Left ventricle myocardium inferior (tissue), 1 donor: ENCODE measurements at regions not wholly inside any gene's neighbourhood (a gene's known extent, or its start where the extent isn't known, plus 50 kb on each side); places are given as distances from the start of the nearest gene placed in this dataset.

ENCODE experiments used
- DNase-seq: peaks from one replicate; pipeline ENCODE4 v3.0.0-alpha.2; 2020
- H3K27ac ChIP-seq: fragments of 200-600 bp; replicated peaks from 2 replicates; pipeline ENCODE4 v1.8.0; 2021
- H3K27me3 ChIP-seq: fragments of 200-600 bp; 2 replicates; pipeline ENCODE4 v1.8.0; 2021; ENCODE audit warnings: low read depth
- H3K36me3 ChIP-seq: fragments of 200-600 bp; 2 replicates; pipeline ENCODE4 v1.8.0; 2021
- H3K4me1 ChIP-seq: fragments of 200-600 bp; 2 replicates; pipeline ENCODE4 v1.8.0; 2021
- H3K4me3 ChIP-seq: fragments of 200-600 bp; 2 replicates; pipeline ENCODE4 v1.8.0; 2021; ENCODE audit warnings: mild to moderate bottlenecking, moderate library complexity
- H3K9me3 ChIP-seq: fragments of 200-600 bp; replicated peaks from 2 replicates; pipeline ENCODE4 v1.8.0; 2021
- CTCF ChIP-seq: fragments of 200-600 bp; IDR thresholded peaks from 2 replicates; pipeline ENCODE4 v1.8.0; 2021; ENCODE audit warnings: antibody characterized with exemption, mild to moderate bottlenecking, borderline replicate concordance
- intact Hi-C: fragments of 100-400 bp; cut with micrococcal nuclease; formaldehyde crosslinking; loops from one replicate; pipeline ENCODE4 v1.11.0; 2022
- donor health status: DM: no; HTN: yes; CAD: no; lungs with severe emphysema.

- H3K9me3 ChIP-seq, result peaks cover 8% of the 10 kb centered on the region
- no peak for TF ChIP-seq CTCF
- H3K36me3 ChIP-seq, result no peaks in the 10 kb centered on the region
- no peak for DNase-seq
- intact Hi-C loops, result no loop called here
- peaks cover 24% of the 10 kb centered on the region for H3K4me1 ChIP-seq
- H3K27ac ChIP-seq, result peak overlapping the region; percentile 17
- H3K27me3 ChIP-seq, result no peaks in the 10 kb centered on the region
- H3K4me3 ChIP-seq, result no peak overlapping the region
Measured at GRCh38 chr5:40412771-40413170, 266.9 kb upstream of the PTGER4 start.

DNA sequence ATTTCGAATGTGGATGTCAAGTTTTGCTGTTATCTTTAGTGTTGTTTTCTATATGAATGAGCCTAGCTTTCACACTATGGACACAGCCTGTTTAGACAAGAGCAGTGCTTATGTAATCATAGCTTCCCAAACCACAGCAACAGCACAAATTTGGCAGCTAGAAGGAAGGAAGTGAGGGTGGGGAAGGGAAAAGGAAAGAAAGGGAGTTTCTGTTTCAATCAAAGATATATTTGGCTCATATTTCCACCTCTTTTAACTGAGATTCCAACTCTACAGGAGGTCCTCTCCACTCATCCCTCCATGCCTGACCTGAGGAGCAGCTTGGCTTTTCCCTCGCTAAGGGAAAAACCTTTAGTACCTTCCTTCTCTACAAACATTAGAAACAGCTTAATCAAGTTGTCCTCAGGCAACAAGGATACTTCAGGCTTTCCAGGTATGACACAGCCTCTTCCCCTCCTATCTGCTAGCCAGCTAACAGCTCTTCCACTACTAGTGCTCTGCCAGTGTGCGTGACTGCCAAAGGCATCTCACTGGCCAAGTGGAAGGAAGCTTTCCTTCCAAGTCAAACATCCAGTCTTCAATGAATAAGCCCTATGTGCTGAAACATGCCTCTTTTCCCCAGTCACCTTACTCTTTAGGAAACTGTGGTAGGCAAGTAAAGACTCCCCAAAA is 268.6 kb upstream of the PTGER4 start:
- Histone ChIP-seq H3K4me3 (no peak overlapping the region), H3K27ac (peak overlapping the region; percentile 76), H3K9me3 (no peaks in the 10 kb centered on the region), H3K4me1 (peaks cover 35% of the 10 kb centered on the region), H3K27me3 (no peaks in the 10 kb centered on the region), H3K36me3 (no peaks in the 10 kb centered on the region)
- TF ChIP-seq CTCF, result no peak
- intact Hi-C loops, result no loop called here
- DNase-seq, result no peak

- no peaks in the 10 kb centered on the region for H3K27me3 ChIP-seq
- no peaks in the 10 kb centered on the region for H3K36me3 ChIP-seq
- intact Hi-C loops, result no loop called here
- peaks cover 42% of the 10 kb centered on the region for H3K4me1 ChIP-seq
- peak overlapping the region; percentile 76 for H3K27ac ChIP-seq
- no peaks in the 10 kb centered on the region for H3K9me3 ChIP-seq
- no peak overlapping the region for H3K4me3 ChIP-seq
- no peak for DNase-seq
- no peak for TF ChIP-seq CTCF
Measured at GRCh38 chr5:40410231-40410861, 269.4 kb upstream of the PTGER4 start.

GRCh38 chr5:40409601-40410000 is 270.1 kb upstream of the PTGER4 start:
- no peak for DNase-seq

DNA sequence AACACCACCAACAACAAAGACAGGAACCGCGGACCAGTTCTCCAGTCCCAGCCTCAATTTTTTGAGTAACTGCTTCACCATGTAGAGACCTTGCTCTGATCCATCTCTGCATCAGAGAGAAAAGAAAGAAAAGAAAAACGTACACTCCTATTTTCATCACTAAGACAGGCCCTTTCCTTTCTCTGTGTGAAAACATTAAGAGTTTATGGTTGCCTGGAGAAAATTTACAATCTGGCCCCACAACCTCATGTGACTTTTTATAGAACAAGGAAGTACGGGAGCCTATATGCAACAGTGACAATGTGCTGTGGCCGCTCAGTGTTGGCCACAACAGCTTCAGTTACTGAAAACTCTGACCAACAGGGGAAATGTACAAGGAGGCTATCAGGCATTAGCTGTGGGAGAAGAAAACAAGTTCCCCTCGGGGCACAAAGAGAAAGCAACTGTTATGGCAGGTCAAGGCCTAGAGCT is 272.9 kb upstream of the PTGER4 start:
- Histone ChIP-seq H3K27ac (peak overlapping the region; percentile 67), H3K36me3 (no peaks in the 10 kb centered on the region), H3K4me1 (peaks cover 46% of the 10 kb centered on the region), H3K9me3 (no peaks in the 10 kb centered on the region), H3K27me3 (no peaks in the 10 kb centered on the region), H3K4me3 (no peak overlapping the region)
- intact Hi-C loops, result loop anchor here (10.0 kb wide), 1 partner anchor 268 kb away; the partner anchor contains the start of gene PTGER4
- no peak for TF ChIP-seq CTCF
- DNase-seq, result no peak

More at GRCh38 chr5:40409601-40410000, 270.1 kb upstream of the PTGER4 start:
- no peak for TF ChIP-seq CTCF
- peak overlapping the region; percentile 76 for H3K27ac ChIP-seq
- H3K27me3 ChIP-seq, result no peaks in the 10 kb centered on the region
- H3K4me3 ChIP-seq, result no peak overlapping the region
- H3K9me3 ChIP-seq, result no peaks in the 10 kb centered on the region
- H3K4me1 ChIP-seq, result peaks cover 46% of the 10 kb centered on the region
- intact Hi-C loops, result loop anchor here (10.0 kb wide), 1 partner anchor 265 kb away; the partner anchor contains the start of gene PTGER4
- H3K36me3 ChIP-seq, result no peaks in the 10 kb centered on the region
